ENCODE measurements at regions not wholly inside any gene's neighbourhood (a gene's known extent, or its start where the extent isn't known, plus 50 kb on each side); places are given as distances from the start of the nearest gene placed in this dataset.
"Not testable (repeated sequence)": the region's sequence is repeated elsewhere in the genome, so short reads cannot be mapped to it uniquely, and the experiment has no call there.

DNA sequence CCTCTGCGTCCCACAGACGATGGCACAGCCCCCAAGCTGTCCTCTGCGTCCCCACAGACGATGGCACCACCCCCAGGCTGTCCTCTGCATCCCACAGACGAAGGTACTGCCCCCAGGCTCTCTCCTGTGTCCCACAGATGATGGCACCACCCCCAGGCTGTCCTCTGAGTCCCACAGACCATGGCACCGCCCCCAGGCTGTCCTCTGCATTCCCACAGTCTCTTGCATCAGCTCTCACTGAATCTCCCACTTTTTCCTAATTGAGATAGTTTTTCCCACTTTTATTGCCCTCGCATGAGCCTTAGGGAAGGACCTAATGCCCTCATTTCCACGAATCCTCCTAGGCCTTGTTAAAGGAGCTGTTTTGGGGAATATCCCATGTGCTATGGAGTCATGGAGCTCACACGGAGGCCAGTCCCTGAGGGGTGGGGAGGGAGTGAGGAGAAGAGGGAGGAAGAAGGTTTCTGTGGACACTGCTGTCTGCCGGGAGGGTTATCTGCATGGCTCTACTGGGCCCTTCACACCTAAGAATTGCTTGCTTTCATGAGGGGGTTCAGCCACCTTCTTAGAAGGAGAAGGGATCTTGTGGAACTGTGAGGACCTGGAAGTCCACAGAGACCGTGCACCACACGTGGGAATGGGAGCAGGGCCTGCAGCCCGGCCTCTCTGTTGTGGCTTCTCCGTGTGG is 58.2 kb upstream of the PTCH1 start:
- no peak for DNase-seq

DNA sequence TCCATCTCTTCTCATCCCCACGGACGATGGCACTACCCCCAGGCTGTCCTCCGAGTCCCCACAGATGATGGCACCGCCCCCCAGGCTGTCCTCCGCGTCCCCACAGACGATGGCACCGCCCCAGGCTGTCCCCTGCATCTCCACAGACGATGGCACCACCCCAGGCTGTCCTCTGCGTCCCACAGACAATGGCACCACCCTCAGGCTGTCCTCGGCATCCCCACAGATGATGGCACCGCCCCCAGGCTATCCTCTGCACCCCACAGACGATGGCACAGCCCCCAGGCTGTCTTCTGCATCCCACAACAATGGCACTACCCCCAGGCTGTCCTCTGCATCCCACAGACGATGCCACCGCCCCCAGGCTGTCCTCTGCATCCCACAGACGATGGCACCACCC is 57.4 kb upstream of the PTCH1 start:
- no peak for DNase-seq

DNA sequence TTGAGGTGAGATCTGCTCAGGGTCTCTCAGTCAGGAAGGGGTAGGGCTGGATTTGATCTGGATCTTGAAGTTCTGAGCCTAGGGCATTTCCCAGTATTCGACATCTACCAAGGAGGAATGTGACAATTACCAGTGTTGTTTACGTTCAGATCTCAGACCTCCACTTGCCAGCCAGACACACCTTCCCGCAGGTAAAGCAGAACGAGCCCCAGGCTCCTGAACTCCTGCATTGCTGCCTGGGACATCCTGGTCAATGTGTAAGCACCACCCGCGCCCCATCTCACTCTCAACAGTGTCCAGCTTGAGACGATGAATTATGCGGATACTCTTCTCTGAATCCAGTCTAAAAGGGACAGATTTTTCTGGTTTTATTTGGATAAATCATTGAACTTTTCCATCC is 56.7 kb upstream of the PTCH1 start:
- DNase-seq: no peak

DNA sequence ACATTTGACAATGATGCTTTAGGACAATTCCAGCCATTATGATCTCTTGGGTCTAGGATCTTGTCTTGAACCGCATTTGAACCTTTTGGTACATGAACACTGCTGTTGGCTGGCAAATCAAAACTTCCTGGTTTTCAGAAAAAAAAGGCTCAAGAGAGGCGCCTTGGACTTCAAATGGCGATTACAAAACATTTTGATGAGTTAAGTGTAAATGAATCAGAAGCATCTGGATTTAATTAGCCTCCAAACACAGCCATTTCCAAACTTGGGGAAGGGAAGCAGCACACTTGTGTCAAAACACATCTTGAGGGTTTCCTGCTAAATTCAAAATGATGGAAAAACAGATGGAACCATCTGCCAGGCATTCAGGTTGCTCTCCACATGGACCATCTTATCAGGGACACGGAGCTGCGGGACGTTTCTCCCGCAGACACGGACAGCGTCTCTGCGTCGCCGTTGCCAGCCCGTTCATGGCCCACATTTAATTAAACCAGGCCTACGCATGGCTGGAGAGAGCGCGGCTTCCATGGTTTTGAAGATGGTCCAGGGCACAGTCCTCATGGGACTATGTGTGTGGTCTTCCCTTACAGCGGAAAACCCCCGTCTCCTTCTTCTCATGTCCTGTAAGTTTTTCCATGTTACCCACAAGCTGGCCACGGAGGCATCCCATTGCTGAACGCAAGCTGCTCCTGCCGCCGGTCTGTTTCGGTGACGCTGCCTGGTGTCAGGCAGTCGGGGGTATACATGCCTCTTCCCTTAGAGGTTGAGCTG is 55.8 kb upstream of the PTCH1 start:
- DNase-seq: peak; percentile 83

DNA sequence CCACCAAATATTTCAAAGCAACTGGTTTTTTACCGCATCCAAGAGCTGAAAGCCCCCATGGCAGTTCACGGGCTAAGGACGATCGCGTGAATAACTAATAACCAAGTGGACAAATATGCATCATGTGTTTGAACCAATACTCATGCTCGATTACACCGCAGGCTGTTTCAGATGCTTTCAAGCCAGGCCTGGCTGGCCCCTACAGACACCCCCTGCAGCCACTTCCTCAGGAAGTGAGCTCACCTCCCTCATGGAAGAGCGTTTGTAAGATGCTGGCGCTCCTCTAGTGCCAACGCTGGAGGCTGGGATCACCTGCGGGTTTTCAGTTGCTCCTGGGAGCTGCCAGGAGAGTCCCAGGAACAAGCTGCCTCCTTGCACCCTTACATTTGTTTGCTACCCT is 53.9 kb upstream of the PTCH1 start:
- DNase-seq: no peak

DNA sequence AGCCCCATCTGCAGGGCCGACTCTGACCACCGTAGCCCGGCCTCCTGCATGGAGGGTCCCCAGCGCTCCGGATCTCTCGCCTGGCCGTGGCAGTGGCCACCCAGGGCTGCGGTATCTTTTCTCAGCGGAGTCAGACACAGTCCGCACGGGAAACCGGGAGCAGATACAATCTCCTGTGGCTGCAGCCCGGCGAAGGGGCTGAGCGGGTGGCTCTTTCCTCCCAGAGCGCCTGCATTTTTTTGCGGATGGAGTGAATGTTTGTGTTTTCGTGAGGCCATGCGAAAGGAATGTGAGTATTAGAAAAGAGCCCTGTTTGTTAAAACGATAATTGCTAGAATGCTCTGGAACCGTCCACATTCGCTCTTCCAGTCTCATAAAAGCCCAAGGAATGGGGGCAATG is 53.4 kb upstream of the PTCH1 start:
- peak; percentile 37 for DNase-seq

DNA sequence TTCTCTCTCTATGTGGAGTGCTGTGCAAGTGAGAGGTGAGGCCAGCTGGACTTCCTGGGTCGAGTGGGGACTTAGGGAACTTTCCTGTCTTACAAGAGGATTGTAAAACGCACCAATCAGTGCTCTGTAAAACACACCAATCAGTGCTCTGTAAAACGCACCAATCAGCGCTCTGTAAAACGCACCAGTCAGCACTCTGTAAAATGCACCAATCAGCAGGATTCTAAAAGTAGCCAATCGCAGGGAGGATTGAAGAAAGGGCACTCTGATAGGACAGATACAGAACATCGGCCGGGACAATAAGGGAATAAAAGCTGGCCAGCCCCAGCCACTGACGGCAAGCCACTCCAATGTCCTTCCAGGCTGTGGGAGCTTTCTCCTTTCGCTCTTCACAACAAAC is 52.0 kb upstream of the PTCH1 start:
- not testable (repeated sequence) for DNase-seq

All from skin of body (tissue), 1 donor.